ENCODE measurements at regions not wholly inside any gene's neighbourhood (a gene's known extent, or its start where the extent isn't known, plus 50 kb on each side); places are given as distances from the start of the nearest gene placed in this dataset.

- CTCF ChIA-PET (ENCODE audit: low intra/inter-chr PET ratio) = no interaction called here
- FAIRE-seq (no peak), DNase-seq (ENCODE audit: extremely low read depth in 1 of 4, low spot score in 3 of 4) (no peak), ATAC-seq (no peak)
- Histone ChIP-seq H3K27me3 (ENCODE audit: control insufficient read depth in 2 of 2, insufficient read depth in 2 of 2, low read length in 2 of 2) (no peaks in the 10 kb centered on the region), H3K4me3 (no peak overlapping the region), H3K79me2 (ENCODE audit: control insufficient read depth, insufficient read depth, low read length) (no peaks in the 10 kb centered on the region), H3K9me3 (replicated peaks; ENCODE audit: control insufficient read depth, insufficient read depth, low read depth, low read length) (no peaks in the 10 kb centered on the region), H3K4me2 (ENCODE audit: insufficient read depth, low read length) (no peak overlapping the region), H3K9me1 (ENCODE audit: control insufficient read depth, insufficient read depth, low read length) (no peaks in the 10 kb centered on the region), H3K36me3 (ENCODE audit: control insufficient read depth, insufficient read depth, low read length) (no peaks in the 10 kb centered on the region), H2AFZ (ENCODE audit: low read depth, low read length) (no peak overlapping the region), H3K4me1 (replicated peaks in 1 of 2; ENCODE audit: control insufficient read depth in 2 of 2, insufficient read depth in 2 of 2, low read length in 2 of 2) (no peaks in the 10 kb centered on the region), H4K20me1 (replicated peaks; ENCODE audit: control insufficient read depth, insufficient read depth, low read length) (no peaks in the 10 kb centered on the region), H3K9ac (ENCODE audit: insufficient read depth in 1 of 2, low read depth in 2 of 2, low read length in 2 of 2) (no peak overlapping the region), H3K27ac (ENCODE audit: extremely low read depth, low read depth, low read length) (no peak overlapping the region)
- in situ Hi-C loops (cut with MboI) (no loop called here), intact Hi-C loops (cut with micrococcal nuclease) (no loop called here)
- POLR2A ChIA-PET = no interaction called here
- 1% methylated on average over 7 of the region's 7 CpGs for WGBS (ENCODE audit: insufficient coverage, low coverage, missing lambda C conversion rate)
- BruUV-seq (replicated peaks) = no TSS peak
- TF ChIP-seq SMARCA5 (IDR thresholded peaks at IDR 0.05) (no peak), CUX1 (CRISPR knock-in tag; IDR thresholded peaks at IDR 0.05) (no peak), NCOA6 (IDR thresholded peaks at IDR 0.05) (no peak), HNRNPL (IDR thresholded peaks at IDR 0.05; ENCODE audit: low read depth, low read length) (no peak), NELFE (IDR thresholded peaks at IDR 0.05; ENCODE audit: insufficient read depth, insufficient read length) (no peak), ZNF449 (CRISPR knock-in tag; IDR thresholded peaks at IDR 0.05) (no peak), NCOA4 (IDR thresholded peaks at IDR 0.05; ENCODE audit: partially characterized antibody) (no peak), ATF4 (CRISPR knock-in tag; IDR thresholded peaks at IDR 0.05) (no peak), NONO (IDR thresholded peaks at IDR 0.05; ENCODE audit: low read depth in 2 of 2, low read length in 1 of 2) (no peak), CSDE1 (IDR thresholded peaks at IDR 0.05) (no peak)
Measured at GRCh38 chr2:107091163-107091864, 205.3 kb upstream of the ST6GAL2 start.

All from K562 (cell line).